Activated CD8-positive, alpha-beta memory T cell treated with anti-CD3 and anti-CD28 coated beads, Interleukin-2, amount 50 U/mL, for 24 hours (primary cell): ENCODE measurements at regions not wholly inside any gene's neighbourhood (a gene's known extent, or its start where the extent isn't known, plus 50 kb on each side); places are given as distances from the start of the nearest gene placed in this dataset.
"Not testable (repeated sequence)": the region's sequence is repeated elsewhere in the genome, so short reads cannot be mapped to it uniquely, and the experiment has no call there.

ENCODE experiments used
- DNase-seq: peaks from one replicate; pipeline ENCODE4 v3.0.0-alpha.2; 2020; ENCODE audit errors: extremely low read depth

DNA sequence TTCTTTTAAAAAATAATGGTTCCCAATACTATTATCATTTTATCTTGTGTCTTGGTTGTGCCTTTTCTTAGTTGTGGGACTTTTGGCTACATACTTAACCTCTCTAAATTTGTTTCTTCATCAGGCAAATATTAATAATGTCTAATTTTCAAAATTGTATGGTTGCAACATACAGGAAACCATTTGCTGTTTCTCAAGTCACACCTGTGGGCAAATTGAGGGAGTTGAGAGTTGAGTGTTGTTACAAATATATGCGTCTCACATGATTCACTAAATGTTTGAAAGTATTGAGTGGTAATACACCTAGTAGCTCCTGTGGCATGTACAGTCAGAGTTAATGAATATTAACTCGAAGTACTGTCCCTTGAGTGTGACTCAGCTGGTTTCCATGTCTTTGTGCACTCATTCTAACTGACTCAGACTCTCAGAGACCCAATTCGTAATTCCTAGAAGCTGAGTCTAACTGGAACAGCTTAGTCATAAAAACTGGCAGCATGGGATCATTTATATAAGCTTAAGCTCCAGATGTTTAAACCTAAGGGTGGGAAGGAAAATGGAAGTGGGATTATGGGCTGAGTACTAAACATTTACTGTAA, 802.4 kb downstream of the TRIML1 start:
- DNase-seq = no peak

GRCh38 chr4:188942606-188943005, 803.4 kb downstream of the TRIML1 start:
- no peak for DNase-seq

DNA sequence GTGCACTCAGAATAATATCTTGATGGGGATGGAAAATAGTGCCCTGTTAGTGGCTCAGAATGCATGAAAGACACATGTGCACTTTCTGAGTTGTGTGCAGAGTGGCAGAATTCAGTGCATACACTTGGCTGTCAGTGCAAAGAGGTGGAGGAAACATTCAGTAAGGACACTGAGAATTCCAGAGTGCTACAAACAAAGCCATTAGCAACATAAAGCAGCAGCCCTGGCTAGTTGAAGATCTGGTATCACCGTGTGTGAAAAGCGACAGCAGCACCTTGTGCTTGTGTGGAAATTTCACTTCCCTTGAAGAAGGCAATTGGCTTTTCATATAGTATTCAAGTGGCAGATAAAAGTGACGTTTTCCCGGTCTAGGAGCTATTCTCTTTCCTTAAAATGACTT, 810.4 kb downstream of the TRIML1 start:
- DNase-seq = no peak

DNA sequence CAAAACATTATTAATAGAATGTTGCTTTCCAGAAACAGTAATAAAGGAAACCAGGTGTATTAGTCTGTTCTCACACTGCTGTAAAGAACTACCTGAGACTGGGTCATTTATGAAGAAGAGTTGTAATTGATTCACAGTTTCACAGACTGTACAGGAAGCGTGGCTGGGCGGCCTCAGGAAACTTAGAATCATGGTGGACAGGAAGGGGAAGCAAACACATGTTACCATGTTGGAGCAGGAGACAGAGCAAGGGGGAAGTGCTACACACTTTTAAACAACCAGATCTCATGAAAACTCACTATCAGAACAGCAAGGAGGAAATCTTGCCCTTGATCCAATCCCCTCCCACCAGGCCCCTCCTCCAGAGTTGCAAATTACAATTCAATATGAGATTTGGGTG, 815.8 kb downstream of the TRIML1 start:
- DNase-seq = no peak

GRCh38 chr4:188956566-188956965, 817.3 kb downstream of the TRIML1 start:
- no peak for DNase-seq

- no peak for DNase-seq
These were observed 819.1 kb downstream of the TRIML1 start for GRCh38 chr4:188958346-188958745.

DNA sequence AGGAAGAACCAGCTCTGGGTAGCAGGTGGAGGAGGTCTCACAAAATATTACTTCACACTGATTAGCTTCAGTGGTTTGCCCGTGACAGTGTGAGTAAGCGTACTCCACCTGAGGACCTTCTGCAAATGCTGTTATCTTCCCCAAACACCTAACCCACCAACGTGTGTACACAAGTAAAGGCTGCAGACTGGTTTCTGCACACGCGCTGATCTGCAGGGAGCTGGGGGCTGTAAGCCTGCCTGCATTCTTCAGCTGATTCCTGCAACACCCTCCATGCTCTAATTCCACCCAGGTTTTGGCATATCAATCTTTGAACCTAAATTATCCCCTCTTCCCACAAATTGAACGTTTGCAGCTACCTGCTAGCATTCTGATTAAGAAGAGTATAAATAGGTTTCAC, 820.2 kb downstream of the TRIML1 start:
- no peak for DNase-seq

DNA sequence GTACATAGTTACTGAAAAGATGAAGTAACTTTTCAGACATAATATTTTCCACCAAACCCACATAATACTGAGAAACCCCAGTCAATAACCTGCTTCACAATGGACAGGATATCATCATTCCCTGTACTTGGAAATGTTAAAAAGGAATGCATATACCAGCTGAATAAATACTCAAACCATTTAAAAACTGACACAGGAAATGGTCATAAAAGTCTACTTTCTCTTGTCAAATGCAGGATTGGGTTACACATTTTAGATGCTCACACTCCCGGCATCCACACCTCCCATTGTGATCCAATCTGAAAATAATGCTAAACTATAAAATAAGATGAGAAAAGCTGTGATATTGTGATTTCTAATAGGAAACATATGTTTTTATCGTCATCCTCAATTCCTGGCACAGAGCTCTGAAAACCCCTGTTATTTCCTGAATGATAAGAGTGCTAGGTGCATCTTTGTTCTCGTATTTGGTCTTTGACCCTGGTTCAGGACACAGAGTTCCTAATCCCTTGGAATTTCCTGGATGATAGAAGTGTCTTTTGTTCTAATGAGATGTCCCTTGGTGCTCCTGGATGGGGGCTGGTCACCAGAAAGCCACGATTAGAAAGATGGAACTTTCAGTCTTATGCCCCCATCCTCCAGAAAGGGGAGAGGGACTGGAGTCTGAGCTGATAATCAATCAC, 821.3 kb downstream of the TRIML1 start:
- DNase-seq = no peak

DNA sequence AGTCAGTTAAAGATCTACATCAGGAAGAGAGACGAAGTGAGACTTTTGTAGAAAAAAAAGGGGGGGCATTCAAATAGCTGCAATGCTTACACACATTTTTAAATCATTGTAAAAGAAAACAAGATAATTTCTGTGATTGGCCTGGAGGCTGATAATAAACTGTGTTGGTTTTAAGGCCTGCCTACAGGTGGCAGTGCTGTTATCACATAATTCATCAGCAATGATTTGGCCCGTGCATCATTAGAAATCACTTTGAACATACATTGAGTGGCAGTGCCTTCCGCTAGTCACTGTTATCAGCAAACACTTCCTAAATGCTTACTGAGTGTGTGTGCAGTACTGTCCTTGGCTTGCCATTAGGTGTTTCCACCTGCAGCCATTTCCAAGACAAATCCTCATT, 831.9 kb downstream of the TRIML1 start:
- no peak for DNase-seq

GRCh38 chr4:188975271-188975670, 836.0 kb downstream of the TRIML1 start:
- no peak for DNase-seq

GRCh38 chr4:188976644-188977115, 837.4 kb downstream of the TRIML1 start:
- DNase-seq = no peak

GRCh38 chr4:188977232-188977631, 838.0 kb downstream of the TRIML1 start:
- not testable (repeated sequence) for DNase-seq

GRCh38 chr4:188984518-188984917, 845.3 kb downstream of the TRIML1 start:
- no peak for DNase-seq

GRCh38 chr4:188986271-188986689, 847.0 kb downstream of the TRIML1 start:
- no peak for DNase-seq

DNA sequence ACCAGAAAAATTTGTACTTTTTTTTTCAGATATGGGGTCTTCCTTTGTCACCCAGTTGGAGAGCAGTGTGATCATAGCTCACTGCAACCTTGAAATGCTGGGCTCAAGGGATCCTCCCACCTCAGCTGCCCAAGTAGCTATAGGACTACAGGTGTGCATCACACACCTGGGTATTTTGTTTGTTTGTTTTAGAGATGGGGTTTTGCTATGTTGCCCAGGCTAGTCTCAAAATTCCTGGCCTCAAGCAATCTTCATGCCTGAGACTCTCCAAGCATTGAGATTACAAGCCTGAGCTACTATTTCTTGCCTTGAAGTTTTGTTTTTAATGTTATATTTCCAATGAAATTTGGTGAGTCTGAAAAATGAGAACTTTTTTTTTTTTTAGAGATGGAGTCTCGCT, 847.8 kb downstream of the TRIML1 start:
- DNase-seq = no peak

DNA sequence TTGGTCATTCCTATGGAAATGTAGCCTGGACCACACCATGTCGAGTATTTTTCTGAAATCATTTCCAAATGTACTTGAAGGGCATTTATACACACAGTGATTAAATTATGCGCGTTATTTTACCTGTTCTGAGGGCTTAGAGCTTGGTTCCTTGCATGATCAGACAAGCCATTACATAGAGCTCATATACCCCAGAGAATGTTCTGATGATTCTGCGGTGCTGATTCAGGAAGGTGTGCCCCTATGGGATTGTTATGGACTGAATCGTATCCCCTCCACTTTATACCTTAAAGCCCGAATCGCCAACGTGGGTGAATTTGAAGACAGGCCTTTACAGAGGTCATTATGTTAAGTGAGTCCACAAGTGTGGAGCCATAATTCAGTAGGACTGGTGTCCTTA, 848.9 kb downstream of the TRIML1 start:
- DNase-seq = no peak

- DNase-seq = no peak
These were observed 850.1 kb downstream of the TRIML1 start for GRCh38 chr4:188989371-188989770.

- DNase-seq = no peak
These were observed 853.5 kb downstream of the TRIML1 start for GRCh38 chr4:188992706-188993105.

- no peak for DNase-seq
These were observed 854.6 kb downstream of the TRIML1 start for GRCh38 chr4:188993871-188994270.

- DNase-seq = no peak
These were observed 862.2 kb downstream of the TRIML1 start for GRCh38 chr4:189001283-189001970.

DNA sequence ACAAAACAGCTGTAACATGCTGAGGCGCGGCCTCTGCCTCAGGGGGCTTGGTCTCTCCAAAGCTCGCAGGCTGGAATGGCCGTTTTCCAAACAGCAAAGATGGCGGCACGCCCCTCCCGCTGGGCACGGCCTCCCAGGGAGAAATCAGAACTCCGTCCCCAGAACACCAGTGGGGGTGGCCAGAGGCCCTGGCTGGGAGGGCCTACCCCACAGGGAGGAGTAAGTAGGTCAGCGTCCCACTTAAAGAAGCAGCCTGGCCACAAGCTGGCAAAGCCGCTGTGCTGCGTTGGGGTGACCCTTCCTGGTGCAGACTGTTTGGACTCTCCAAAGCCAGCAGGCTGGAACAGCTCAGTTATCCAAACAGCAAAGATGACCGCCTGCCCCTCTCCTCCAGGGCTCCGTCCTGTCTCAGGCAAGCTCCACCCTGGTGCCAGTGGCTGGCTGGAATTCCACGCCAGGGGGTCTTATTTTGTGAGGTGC, 862.8 kb downstream of the TRIML1 start:
- no peak for DNase-seq

GRCh38 chr4:189002475-189002874, 863.2 kb downstream of the TRIML1 start:
- no peak for DNase-seq
